ENCODE measurements at regions not wholly inside any gene's neighbourhood (a gene's known extent, or its start where the extent isn't known, plus 50 kb on each side); places are given as distances from the start of the nearest gene placed in this dataset.
"Not testable (repeated sequence)": the region's sequence is repeated elsewhere in the genome, so short reads cannot be mapped to it uniquely, and the experiment has no call there.

- DNase-seq = no peak
Measured at GRCh38 chr5:163889369-163889768, 383.9 kb downstream of the MAT2B start.

GRCh38 chr5:163890261-163890660, 384.8 kb downstream of the MAT2B start:
- DNase-seq = no peak

- DNase-seq = no peak
Measured at GRCh38 chr5:163893281-163893680, 387.9 kb downstream of the MAT2B start.

- no peak for DNase-seq
Measured at GRCh38 chr5:163894645-163895044, 389.2 kb downstream of the MAT2B start.

GRCh38 chr5:163898873-163899272, 393.5 kb downstream of the MAT2B start:
- no peak for DNase-seq

GRCh38 chr5:163907783-163908182, 402.4 kb downstream of the MAT2B start:
- DNase-seq = not testable (repeated sequence)

- DNase-seq = no peak
Measured at GRCh38 chr5:163908253-163908652, 402.8 kb downstream of the MAT2B start.

- DNase-seq = no peak
Measured at GRCh38 chr5:163910226-163910625, 404.8 kb downstream of the MAT2B start.

- DNase-seq = no peak
Measured at GRCh38 chr5:163912046-163912445, 406.6 kb downstream of the MAT2B start.

GRCh38 chr5:163913548-163913947, 408.1 kb downstream of the MAT2B start:
- DNase-seq = no peak

GRCh38 chr5:163914910-163915309, 409.5 kb downstream of the MAT2B start:
- DNase-seq = no peak

GRCh38 chr5:163915481-163915961, 410.1 kb downstream of the MAT2B start:
- no peak for DNase-seq

- no peak for DNase-seq
Measured at GRCh38 chr5:163916376-163916775, 411.0 kb downstream of the MAT2B start.

- no peak for DNase-seq
Measured at GRCh38 chr5:163916861-163917260, 411.4 kb downstream of the MAT2B start.

GRCh38 chr5:163917747-163918146, 412.3 kb downstream of the MAT2B start:
- DNase-seq = no peak

- not testable (repeated sequence) for DNase-seq
Measured at GRCh38 chr5:163934990-163935389, 429.6 kb downstream of the MAT2B start.

GRCh38 chr5:163938595-163938994, 433.2 kb downstream of the MAT2B start:
- no peak for DNase-seq

- DNase-seq = no peak
Measured at GRCh38 chr5:163941079-163941478, 435.7 kb downstream of the MAT2B start.

- DNase-seq = no peak
Measured at GRCh38 chr5:163943546-163943945, 438.1 kb downstream of the MAT2B start.

- DNase-seq = no peak
Measured at GRCh38 chr5:163944738-163945137, 439.3 kb downstream of the MAT2B start.

- no peak for DNase-seq
Measured at GRCh38 chr5:163947848-163948666, 442.6 kb downstream of the MAT2B start.

GRCh38 chr5:163950248-163950647, 444.8 kb downstream of the MAT2B start:
- no peak for DNase-seq

- DNase-seq = no peak
Measured at GRCh38 chr5:163951069-163951468, 445.6 kb downstream of the MAT2B start.

GRCh38 chr5:163953901-163954300, 448.5 kb downstream of the MAT2B start:
- no peak for DNase-seq

GRCh38 chr5:163961230-163961629, 455.8 kb downstream of the MAT2B start:
- DNase-seq = not testable (repeated sequence)
